Kidney capillary endothelial cell (primary cell): ENCODE measurements at regions not wholly inside any gene's neighbourhood (a gene's known extent, or its start where the extent isn't known, plus 50 kb on each side); places are given as distances from the start of the nearest gene placed in this dataset.
"Not testable (repeated sequence)": the region's sequence is repeated elsewhere in the genome, so short reads cannot be mapped to it uniquely, and the experiment has no call there.

Experiments
- DNase-seq: peaks from one replicate; pipeline ENCODE4 v3.0.0-alpha.2; 2018; ENCODE audit warnings: low spot score

DNA sequence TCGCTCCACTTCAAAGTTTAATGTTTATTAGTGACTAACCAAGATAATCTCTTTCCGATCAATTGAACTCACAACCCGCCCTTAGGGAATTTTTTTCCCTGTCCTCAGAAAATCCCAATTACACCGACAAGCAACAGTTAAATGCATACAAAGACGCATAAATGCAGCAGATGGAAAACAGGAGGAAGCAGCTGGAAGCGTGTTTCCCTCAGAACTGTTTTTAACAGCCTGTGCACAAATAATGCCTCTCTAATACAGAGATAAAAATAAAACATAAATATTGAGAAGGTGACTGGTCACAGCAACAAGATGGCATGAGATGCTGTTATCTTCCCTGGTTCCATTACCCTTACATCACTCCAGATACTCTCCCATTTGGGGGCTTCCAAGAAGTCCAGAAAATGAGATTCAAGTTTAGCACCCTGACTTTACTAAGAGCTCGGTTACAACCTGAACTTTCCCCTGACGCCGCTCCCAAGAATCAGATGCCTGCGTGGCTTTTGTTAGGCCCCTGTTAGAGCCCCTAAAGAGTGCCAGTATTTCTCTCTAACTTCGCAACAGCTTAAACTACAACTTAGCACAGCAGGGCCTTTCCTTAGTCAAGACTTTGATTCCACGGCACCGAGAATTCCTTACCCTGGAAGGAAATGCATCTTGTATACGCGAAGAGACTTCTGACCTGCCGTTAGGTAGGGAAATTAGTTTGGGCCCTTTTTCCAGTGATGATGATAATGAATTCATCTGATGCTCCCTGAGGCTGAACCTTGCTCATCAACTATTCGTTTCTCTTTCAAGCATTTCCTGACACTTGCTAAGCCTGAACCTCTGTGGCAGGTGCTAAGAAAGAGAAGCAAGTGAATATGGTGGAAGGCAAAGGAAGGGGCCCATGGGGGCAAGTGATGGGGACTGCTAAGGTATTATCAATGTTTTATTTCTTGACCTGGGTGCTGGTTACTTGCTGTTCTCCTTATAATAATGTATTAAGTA is 137.7 kb upstream of the SMYD2 start:
- no peak for DNase-seq

DNA sequence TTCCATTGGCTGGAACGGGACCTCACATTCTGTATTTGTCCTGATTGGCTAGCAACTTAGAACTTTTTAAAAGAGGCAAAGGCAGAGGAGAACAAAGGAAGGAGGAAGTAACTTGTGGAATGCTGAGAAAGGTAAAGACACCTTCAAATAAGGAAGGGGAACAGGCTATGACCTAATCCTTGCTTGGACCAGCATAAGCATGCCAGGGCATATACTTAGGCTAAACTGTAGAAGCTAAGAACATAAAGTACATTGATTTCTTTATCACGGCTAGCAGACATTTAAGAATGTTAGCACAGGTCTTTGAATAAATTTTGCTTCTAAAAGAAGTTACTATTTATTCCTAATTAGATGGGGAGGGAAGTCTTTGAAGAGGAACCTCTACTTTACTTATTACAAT is 136.4 kb upstream of the SMYD2 start:
- DNase-seq: not testable (repeated sequence)

- no peak for DNase-seq
These were observed 134.4 kb upstream of the SMYD2 start for GRCh38 chr1:214146523-214146922.

DNA sequence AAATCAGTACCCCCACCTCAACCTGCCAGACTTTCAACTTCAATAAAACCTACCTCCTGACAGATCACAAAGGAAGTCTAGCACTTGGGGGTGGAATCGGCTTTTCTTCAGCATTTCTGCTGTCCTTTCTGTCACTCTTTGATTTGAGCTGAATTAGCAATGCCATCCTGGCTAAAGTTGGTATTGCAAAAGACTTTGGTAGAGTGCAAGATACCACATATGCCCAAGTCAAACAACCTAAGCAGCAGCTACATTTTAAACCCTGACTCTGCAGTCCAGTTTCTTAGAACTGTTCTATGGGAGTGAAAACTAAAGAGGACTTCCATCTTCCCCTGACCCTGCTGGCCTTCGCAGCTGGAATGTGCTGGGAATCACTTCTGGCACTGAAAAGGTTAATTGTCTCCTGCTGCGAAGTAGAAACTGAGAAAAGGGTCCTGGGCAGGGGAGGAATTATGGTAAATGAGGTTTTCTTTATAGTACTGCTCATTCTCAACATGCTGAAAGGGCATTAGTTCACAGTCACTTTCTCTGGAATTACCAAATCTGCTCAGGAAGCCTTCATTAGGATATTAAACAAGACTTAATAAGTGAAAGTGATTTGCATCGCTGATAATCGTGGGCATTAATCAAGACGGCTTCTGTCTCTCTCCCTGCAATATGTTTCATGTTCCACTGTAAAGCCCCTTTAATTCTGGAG is 126.2 kb upstream of the SMYD2 start:
- no peak for DNase-seq

DNA sequence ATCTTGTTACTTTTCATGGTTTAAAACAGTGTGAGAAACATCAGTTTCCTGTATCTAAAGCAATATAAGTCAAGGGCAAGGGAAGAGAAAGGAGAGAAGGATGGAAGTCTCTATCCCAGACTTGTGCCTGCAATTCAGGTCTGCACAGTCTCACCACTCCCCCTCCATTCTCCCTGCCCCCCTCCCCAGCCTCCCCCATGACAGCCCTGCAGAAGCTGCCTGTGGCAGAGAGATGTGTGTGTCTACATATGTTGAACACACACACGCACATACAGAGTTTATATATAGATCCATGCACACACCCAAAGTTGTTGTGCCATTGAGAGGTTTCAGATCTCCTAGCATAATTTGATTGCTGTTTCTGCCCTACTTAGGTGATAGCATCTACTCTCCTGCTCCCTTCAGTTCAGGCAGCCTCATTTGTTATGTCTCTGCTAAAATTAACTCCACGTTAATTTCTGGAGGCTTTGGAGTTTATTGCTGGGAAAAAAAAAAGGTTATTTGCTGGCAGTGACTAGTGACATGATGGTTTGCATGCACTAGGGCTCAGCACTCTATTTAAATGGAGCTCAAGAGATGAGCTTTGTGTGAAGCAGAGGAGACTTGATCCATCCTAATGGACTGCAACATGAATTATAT is 124.9 kb upstream of the SMYD2 start:
- no peak for DNase-seq

- no peak for DNase-seq
These were observed 116.8 kb upstream of the SMYD2 start for GRCh38 chr1:214164173-214164572.

GRCh38 chr1:214165850-214166374 is 115.0 kb upstream of the SMYD2 start:
- no peak for DNase-seq

GRCh38 chr1:214174508-214175199 is 106.3 kb upstream of the SMYD2 start:
- DNase-seq: no peak

GRCh38 chr1:214178102-214178501 is 102.9 kb upstream of the SMYD2 start:
- no peak for DNase-seq

GRCh38 chr1:214184992-214185391 is 96.0 kb upstream of the SMYD2 start:
- no peak for DNase-seq

- no peak for DNase-seq
These were observed 94.7 kb upstream of the SMYD2 start for GRCh38 chr1:214186103-214186824.

DNA sequence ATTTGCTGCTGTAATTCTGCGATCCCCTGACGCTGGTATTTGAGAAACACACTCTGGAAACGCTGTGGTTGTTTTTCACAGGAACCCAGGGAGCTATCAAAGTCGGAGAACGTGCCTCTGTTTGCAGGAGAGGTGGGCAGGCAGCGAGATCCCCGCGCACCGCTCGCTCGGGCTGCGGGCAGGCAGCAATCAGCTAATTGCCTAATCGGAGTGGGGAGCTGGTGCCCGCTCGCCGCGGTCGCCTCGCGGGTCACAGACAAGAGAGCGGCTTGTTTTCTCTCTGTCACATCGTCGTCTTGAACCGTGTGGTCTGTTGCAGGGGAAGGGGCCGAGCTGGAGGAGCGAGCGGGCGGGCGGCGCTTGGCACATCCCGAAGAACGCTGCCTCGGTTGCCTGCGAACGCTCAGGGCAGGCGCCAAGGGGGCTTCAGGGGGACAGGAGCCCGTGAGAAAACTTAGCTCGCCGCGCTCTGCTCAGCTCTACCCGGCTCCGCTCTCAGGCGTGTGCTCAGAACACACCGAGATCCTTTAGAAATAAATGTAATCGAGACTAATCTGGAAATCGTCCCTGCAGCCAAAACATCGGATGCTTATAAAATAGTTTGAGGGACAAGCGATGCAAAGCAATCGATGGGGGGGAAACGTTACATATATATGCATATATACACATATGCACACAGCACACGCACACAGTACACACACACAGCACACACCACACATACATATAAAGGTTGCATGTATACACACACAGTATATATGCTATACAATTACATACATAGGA is 93.6 kb upstream of the SMYD2 start:
- DNase-seq: no peak

DNA sequence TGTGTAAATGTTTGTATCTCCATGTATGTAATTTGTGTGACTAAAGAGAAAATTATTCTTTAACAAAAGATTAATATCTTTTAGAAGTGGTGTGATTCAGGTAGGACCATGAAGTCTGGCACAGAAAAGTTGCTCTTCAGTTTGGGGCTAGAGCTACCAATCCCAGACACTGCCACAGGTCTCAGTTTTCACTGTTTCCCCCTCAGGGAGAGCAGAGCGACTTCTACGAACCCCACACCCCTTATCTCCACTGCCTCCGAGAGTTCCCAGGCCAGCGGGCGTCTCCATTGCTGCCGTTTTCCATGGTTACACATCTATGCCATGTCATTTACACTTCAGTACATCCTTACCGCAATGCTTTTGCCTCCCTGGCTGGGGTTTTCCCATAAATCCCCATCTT is 93.0 kb upstream of the SMYD2 start:
- no peak for DNase-seq

GRCh38 chr1:214188835-214189234 is 92.1 kb upstream of the SMYD2 start:
- no peak for DNase-seq

GRCh38 chr1:214192825-214193643 is 87.9 kb upstream of the SMYD2 start:
- no peak for DNase-seq

DNA sequence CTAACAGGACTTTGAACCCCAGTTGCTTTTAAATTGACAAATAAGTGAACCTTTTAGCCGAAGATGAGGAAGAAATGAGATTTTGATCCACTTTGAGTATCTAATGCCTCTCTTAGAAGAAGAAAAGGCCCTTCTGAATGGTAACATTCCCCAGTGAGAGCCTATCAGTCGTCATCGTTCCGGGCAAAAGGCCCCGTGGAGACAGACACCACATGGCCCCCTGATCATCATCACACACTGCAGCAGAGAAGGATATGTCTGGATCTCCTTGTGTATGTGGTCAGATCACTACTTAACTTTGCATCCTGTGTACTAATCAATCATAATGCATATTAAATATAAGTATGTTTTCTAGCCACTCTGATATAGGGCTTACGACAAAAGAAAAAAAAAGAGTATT is 87.3 kb upstream of the SMYD2 start:
- no peak for DNase-seq

DNA sequence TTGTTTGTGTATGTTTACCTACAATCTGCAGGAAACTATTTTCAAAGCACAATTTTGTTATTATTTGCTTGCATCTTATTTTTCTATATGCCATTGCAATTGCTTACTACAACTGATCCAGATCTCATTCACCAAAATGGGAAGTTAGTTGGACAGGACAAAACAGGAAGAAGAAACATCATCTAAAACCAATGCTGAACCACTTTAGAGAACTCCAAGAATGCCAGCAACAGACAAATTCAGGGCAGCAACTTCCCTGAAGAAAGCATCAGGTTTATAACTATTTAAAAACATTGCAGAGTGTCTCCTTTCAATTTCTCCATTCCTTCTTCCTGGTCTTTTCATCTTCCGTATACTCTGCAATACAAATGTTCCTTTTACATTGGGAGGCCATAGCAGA is 82.4 kb upstream of the SMYD2 start:
- no peak for DNase-seq

GRCh38 chr1:214199585-214199984 is 81.4 kb upstream of the SMYD2 start:
- DNase-seq: no peak

- no peak for DNase-seq
These were observed 78.0 kb upstream of the SMYD2 start for GRCh38 chr1:214202992-214203391.

DNA sequence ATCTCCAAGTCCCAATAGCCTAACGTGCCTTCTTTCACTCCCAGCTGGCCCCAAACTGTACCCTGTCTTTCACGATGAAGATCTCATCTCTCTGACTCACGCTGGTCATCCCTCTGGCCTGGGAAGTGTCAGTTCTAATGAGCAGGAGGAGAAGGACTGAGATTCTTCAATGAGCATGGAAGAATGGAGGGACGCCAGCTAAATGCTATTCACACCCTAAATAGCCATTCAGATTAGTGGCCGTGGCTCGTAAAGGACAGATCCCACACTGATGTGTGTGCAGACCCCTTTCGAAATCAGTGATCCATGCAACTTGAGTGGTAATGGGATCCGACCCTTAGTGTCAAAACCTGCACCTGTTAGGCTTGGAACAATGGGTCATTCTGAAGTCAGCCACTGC is 75.9 kb upstream of the SMYD2 start:
- no peak for DNase-seq
